ENCODE measurements at regions not wholly inside any gene's neighbourhood (a gene's known extent, or its start where the extent isn't known, plus 50 kb on each side); places are given as distances from the start of the nearest gene placed in this dataset.

- TF ChIP-seq CTCF (IDR thresholded peaks at IDR 0.05; ENCODE audit: poor library complexity) (no peak), EZH2phosphoT487 (IDR thresholded peaks at IDR 0.05; ENCODE audit: low read depth, severe bottlenecking, unreplicated experiment) (no peak)
These were observed 1355.4 kb downstream of the NSUN3 start for GRCh38 chr3:95418251-95418650.
